HG02798 (cell line): ENCODE measurements at regions not wholly inside any gene's neighbourhood (a gene's known extent, or its start where the extent isn't known, plus 50 kb on each side); places are given as distances from the start of the nearest gene placed in this dataset.
"Not testable (repeated sequence)": the region's sequence is repeated elsewhere in the genome, so short reads cannot be mapped to it uniquely, and the experiment has no call there.

Experiments
- ATAC-seq: cut with Tn5 transposase; IDR thresholded peaks from one replicate; pipeline ENCODE4 v1.9.1; 2021; ENCODE audit warnings: mild to moderate bottlenecking; ENCODE audit not compliant: unreplicated experiment, poor library complexity

DNA sequence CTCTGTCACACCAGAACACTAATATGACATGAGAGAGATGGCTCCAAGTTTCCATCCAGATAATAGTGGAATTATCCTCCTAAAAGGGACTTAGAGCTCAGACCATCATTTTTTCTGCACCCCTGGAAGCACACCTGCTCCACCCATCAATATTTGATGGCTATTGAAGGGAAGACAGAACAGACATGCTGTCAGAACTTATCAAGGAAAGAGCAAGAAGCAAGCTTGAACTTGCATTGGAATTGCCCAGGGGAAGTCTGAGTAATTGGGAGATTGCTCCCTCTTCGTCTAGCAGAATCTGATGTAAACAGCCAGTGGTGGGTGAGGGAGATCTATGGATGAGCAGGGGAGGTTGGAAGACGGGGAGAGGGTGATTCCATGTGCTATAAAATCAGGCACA, 874.4 kb upstream of the TENM4 start:
- ATAC-seq: no peak

DNA sequence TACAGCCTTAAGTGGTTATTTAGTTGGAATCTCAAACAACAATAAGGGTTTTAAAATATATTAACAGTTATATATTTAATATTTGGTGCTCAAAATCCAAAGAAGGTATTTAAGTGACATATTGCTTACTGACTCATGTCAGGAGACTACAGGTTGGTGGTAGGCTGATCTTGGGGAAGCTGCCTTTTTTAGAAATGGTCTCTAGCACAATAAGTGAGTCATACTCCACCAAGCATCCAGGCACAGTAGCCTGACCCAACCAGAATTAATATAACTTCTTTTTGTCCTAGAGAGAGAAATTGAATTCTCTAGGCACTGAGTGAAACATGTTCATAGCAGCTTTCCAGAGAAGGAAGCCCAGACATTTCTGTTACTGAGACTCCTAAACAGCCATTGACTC, 868.5 kb upstream of the TENM4 start:
- no peak for ATAC-seq

DNA sequence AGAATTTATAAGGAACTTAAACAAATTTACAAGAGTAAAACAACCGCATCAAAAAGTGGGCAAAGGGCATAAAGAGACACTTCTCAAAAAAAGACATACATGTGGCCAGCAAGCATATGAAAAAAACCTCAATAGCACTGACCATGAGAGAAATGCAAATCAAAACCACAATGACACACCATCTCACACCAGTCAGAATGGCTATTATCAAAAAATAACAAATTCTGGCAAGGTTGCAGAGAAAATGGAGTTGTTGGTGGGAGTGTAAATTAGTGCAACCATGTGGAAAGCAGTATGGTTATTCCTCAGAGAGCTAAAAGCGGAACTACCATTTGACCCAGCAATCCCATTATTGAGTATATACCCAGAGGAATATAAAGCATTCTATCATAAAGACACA, 866.8 kb upstream of the TENM4 start:
- no peak for ATAC-seq

DNA sequence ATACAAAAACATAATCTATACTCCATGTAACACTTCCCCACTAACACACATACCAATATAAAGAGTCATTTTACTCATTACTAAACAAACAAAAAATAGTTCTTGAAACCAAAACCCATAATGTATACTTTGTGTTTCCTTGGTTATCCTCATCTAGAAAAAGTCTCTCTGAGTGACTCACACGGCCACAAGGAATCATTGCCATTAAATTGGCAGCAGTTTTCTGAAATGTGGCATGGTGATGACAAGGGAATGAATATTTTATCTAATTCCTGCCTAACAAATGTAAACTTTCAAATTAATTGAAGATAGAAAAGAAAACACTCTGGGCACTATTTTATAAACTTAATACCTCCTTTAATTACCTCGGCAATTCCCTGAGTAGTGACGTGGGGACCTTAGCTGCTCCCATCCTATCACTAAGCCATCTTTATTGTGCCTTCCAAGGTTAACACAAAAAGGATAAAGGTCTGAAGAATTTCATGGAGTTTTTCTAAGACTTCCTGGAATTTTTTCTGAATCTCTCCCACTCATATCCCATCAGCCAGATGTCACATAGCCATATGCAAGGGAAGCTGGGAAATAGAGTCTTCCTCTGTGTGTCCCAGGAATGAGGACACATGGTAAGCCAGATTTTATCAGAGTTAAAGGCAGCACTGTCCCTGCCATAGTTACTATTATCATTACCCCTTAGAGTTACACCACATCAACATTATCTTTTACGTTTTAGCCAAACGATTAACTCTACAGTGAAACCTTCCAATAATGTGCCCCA, 857.2 kb upstream of the TENM4 start:
- ATAC-seq: no peak

DNA sequence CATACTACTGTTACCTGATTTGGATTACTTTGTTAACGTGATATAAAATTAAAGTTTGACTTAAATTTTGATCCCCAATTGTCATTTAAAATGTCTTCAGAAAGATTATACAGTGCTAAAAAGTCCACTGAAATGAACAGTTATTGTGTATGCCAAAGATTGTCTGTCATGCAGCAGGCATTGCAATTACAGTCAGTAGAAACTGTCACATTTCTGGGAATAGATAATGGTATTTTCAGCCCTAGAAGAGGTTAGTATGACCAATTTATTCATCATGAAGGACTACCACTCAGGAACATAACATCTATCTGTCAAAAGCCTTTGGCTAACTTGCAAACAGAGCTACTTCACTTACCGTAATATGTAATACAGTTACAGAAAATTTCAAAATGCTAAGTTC, 852.5 kb upstream of the TENM4 start:
- no peak for ATAC-seq

DNA sequence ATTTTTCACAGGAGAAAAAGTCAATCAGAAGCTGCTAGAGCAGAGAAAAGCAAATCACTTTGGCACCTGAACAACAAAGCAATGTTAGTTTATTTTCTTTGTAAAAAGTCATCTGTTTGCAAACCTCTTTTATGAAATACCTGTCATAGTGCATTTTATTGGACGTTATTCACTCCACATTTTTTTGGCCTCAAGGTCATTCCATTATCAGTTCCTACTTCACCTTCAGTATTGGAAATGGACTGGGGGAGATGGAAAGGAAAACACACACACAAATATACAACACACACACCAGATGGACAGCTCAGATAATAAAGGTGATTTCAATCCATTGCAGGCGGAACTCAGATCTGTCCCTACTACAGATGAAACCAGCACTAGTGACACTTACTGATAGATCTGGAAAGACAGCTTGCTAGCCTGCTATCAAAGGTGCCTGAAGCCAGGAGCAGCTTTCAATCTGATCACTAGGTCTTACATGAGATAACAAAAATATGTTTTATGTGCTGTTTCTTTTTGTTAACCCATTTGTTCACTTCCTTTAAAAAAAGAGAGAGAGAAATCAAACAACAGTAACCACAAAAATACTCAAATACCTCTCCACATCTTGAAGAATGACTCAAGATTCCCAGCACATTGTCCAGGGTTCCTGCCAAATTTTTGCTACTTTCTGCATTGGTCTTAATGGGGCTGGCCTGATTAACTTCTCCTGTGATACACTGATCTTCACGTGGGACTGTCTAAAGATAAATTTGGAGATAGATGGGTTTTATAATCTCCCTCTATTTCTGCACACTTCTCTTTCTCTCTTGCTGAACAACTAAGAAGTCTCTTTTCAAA, 844.3 kb upstream of the TENM4 start:
- ATAC-seq: no peak

DNA sequence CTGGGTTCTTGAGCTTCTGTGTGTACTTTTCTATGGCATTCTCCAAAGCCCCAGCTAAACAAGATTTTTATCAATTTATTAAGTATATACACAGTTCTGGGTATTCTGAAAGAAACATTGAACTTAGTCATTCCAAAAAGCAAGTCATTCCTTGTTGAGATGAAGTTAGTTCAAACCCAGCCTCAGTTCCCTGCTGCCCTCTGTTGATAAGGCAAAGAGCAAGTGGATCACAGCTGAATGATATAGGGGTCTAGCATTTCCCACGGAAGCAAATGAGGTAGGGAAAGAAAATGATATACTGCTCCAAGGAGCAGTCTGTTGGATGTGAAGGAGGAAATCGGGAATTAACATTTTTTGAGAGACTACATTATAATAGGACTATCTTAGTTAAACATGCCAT, 841.8 kb upstream of the TENM4 start:
- no peak for ATAC-seq

DNA sequence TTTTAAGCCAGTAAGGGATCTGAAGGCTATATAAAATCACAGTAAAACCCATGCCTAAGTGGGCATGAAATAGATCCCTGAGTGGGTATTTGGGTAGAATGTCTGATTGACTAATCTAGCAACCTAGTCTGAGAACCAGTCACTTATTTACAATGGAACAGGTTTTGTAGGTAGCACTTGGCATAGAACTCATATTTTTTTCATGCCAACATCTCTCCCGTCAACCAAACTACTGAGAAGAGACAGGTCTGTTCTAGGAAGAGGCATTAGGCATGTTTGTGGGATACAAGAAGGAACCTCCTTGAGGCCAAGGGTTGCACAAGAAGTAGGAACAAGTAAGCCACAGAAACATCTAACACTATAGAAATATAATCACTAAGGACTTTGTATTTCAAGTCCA, 840.4 kb upstream of the TENM4 start:
- ATAC-seq: no peak

DNA sequence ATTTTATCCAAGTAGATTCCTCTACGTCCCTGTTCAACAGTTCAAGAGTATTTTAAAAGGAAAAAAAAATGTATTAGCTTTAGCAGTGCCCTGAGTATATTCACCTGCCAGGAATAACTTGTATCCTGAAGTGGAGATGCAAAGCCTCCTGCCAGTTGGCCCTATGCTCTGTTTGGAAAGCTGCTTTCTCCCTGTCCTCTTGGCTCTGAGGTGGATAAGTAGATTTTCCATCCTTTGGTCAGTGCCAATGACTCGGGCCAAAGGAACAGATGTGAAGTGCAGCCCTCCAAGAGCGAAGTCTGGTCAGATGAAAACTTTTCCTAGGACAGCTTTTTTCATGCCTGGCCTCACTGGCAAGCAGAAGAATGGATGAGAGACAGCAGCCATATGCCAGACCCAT, 839.9 kb upstream of the TENM4 start:
- ATAC-seq: no peak

DNA sequence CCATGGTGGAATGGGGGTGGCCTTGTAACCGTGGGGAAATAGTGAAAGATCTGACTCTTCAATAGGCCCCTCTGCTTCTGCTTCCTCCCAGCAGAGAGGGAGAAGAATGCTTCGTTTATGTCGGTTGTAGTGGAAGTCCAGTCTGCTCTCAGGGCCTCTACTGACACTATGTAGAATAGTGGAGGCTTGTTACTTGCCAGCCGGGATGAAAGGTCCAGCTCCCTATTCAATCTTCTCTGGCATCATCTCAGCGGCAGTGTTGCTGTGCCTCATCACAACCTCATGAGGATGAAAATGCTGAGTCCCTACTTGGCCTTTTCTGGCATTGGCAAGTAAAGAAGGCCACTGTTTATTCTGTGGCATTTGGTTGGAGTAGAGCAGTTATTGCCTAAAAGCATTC, 820.9 kb upstream of the TENM4 start:
- no peak for ATAC-seq

DNA sequence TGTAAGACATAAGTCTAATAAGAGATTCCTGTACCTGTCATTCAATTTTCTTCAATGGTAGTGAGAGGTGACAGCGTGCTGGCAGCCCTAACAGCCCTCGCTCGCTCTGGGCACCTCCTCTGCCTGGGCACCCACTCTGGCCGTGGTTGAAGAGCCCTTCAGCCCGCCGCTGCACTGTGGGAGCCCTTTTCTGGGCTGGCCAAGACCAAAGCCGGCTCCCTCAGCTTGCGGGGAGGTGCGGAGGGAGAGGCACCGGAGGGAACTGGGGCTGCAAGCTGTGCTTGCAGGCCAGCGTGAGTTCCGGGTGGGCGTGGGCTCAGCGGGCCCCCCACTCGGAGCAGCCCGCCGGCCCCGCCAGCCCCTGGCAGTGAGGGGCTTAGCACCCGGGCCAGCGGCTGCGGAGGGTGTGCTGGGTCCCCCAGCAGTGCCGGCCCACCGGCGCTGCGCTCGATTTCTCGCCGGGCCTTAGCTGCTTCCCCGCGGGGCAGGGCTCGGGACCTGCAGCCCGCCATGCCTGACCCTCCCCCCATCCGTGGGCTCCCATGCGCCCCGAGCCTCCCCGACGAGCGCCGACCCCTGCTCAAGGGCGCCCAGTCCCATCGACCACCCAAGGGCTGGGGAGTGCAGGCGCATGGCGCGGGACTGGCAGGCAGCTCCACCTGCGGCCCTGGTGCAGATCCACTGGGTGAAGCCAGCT, 816.6 kb upstream of the TENM4 start:
- ATAC-seq: not testable (repeated sequence)

DNA sequence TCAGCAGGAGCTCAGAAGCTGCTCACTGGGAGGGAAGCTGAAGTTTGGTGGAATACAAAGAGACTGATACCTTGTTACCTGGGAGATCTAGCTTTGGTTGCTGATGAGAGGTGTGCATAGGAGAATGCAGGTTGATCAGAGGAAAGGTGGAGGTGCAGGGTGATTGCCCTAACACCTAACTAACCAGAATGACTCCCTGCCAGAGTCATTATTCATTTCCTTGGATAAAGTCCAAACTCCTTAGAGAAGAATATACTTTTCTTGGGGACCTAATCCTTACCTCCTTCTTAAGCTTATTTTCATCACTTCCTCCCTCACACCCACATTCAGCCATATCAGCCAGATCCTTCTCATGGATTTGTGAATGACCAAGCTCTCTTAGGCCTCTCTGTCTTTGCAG, 814.2 kb upstream of the TENM4 start:
- ATAC-seq: no peak

DNA sequence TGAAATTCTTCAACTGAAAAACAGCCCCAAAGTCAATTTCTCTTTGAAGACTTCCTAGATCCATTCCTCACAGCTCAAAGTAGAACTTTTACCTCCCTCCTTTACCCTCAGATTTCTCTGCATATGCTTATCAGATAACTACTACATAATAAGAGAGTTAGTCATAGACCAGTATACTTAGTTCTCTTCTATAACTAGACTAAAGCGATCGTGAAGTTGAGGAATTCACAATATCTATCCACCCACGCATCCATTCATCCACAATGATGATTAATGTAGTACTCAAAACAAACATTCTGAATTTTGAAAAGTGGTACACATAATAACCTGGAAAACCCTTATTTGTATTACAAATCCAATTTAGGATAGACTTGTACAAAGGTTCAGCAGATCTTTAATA, 800.9 kb upstream of the TENM4 start:
- no peak for ATAC-seq

DNA sequence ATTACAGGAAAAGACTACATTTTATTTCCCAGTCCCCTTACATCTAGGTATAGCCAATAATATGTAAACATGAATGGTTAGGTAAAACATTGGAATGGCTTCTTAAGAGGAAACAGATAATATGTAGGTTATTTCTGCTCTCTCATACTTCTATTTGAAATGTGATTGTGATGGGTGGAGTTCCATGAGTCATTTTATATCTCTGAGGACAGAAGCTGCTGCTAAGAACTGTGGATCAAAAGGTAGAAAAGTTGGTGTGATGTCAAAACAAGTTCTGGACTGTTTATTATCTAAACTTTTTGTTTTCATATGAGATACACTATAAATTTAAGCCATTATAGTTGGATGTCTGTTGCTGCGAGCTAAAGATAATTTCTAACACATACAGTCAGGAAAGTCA, 799.4 kb upstream of the TENM4 start:
- no peak for ATAC-seq

DNA sequence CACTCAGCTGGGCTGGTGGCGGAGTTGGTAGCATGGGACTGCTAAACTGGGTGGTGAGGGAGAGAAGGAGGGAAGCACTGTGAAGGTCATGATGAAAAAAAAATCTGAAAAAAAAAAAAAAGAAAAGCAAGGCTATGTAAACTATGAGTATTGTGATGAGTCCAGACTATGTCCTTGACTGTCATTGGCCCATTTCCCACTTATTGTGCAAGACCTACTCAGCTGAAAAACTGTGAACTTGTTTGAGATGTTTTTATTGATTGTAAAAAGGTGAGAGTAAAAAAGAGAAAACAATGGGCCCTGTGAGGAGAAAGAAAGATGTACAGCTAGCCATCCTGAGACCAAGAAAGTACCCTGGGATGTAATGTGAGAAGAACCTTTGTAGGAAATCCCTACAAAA, 798.4 kb upstream of the TENM4 start:
- no peak for ATAC-seq

DNA sequence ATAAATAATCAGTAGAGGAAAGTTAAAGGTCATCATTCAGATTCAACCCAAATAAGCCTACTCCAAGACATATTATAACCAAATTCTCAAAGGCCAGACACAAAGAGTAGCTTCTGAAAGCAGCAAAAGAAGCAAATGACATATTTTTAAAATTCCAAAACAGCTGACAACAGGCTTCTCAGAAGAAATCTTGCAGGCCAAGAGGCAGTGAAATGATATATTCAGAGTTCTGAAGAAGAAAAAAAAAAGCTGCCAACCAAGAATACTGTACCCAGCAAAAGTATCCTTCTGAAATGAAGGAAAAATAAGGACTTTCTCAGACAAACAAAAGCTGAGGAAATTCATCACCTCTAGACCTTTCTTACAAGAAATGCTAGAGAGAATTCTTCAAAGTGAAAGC, 787.1 kb upstream of the TENM4 start:
- no peak for ATAC-seq

DNA sequence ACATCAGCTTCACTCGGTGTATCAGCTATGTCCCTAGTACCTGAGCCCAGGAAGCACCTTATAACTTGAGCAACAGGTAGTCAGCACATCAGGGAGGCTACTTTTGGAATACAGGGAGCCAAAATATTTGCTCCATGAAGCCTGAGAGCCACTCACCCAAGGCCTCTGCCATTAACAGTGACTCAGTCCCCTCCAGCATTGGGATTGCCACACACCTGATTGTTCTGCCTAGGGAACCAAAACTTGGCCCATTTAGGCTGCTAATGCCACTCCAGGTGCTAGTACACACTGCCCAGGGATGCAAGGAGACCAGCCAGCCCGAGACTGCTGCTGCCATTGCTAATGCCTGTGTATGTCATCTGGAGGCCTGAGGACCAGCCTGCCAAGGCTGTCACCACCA, 773.6 kb upstream of the TENM4 start:
- no peak for ATAC-seq

DNA sequence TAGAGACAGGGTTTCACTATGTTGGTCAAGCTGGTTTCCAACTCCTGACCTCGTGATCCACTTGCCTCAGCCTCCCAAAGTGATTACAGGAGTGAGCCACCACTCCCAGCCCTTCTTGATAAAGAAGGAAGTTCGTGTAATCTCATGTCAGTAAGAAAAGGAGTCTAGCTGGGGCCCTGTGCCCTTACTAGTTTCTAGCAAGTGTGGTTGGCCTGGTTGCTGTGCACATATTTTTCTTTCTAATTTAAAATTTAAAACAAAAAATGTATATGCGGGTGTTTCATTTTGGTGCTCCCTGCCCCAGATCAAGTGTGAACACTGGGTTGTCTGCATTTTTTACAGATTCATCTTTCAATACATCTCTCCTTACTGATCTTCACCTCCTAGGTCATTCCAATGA, 770.8 kb upstream of the TENM4 start:
- ATAC-seq: no peak

DNA sequence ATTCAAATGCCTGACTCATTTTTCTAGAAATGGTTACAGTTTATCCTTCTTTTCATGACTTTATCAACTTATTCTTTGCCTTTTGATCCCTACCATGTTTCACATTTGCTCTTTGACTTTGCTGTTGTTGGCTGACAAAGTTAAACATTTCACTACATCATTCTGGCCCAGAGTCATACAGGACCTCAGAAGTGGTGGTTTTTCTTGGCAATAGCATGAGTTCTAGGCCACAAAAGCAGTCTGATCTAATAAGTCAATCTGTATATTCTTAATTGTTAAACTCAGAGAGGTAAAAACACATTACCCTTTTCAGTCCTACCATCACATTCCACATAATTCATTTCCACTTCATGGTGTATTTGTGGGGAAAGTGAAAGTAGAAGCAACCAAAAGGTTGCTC, 763.2 kb upstream of the TENM4 start:
- ATAC-seq: no peak

DNA sequence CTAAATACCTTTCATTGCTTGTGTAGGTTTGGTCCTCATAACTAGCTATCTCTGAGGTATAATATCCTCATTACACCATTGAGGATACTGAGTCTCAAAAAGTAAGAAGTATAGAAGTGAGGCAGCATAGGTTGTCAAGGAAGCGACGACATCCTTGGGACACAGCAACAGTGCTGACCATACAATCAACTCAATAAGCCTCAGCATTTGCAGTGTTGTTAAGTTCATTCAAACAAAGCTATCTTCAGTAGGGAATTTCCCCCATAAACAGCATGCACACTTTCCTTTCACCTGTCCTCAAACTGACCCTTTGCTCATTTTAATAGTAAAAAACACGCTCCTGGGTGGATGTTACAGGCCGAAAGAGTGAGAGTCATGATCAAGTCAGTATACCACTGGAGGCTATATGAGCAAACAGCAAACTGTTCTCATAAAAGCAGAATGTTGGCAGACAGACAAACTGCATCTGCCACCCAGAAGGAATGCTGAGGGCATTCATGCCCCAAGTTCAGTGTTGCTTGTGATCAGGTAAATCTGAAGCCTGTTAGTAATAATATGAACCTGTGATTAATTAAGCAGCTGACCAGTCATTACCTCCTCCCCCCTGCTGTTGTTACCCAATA, 756.2 kb upstream of the TENM4 start:
- ATAC-seq: no peak

DNA sequence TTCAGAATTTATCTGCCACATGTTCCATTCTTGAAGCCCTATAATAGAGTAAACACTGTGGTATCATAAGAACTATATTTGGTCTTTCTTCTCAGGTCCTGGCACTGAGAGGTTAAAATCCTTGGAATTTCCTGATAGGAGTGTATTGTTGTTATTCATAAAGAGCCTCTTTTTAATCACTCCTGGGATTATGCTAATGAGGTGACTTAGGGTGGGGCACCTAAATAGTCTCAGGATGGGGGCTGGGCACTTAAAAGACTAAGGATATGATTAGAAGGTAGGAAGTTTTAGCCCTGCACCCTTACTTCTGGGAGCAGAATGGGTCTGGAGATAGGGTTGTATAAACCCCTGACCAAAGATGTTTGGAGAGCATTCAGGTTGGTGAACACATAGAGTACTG, 755.2 kb upstream of the TENM4 start:
- ATAC-seq: no peak
